ENCODE measurements at regions not wholly inside any gene's neighbourhood (a gene's known extent, or its start where the extent isn't known, plus 50 kb on each side); places are given as distances from the start of the nearest gene placed in this dataset.
"Not testable (repeated sequence)": the region's sequence is repeated elsewhere in the genome, so short reads cannot be mapped to it uniquely, and the experiment has no call there.

DNA sequence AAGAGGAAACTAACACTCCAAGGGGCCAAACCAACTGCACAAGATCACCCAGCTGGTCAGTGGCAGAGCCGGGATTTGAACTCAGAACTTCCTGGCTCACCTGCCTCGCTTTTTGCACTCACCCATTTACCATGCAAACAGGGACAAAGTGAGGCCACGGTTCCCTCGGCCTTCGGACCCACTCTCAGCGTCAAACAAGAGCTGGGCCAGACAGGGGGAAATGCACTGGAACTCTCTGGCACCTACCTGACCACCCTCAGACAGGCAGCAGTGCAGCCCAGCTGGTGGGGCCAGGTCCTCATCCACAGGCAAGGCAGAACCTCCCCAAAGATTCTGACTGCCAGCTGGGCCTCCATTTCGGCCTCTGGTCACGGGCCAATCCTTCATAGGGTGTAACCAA, 93.7 kb upstream of the SRSF6 start:
- no peak for DNase-seq (ENCODE audit: low read depth)

DNA sequence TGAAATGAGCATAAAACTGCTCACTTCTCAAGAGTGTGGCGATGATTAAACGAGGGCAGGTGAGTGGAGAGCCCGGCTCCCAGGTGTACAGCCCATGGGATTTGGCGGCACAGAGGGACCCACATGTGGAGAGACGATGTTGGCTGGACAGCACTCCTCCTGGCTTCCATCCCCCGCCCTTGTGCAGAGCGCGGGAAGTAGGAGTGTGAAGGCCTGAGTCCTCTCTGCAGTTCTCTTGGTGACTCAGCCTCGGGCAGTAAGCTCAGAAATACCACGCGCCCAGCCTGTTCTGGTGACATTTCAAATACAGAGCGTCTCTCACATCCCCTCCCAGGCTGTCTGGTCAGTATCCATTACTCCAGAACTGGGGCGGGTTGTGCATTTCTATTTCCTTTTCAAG, 94.2 kb upstream of the SRSF6 start:
- no peak for DNase-seq (ENCODE audit: low read depth)

- no peak for DNase-seq (ENCODE audit: low read depth)
These were observed 96.2 kb upstream of the SRSF6 start for GRCh38 chr20:43361526-43361925.

GRCh38 chr20:43360016-43360415, 97.7 kb upstream of the SRSF6 start:
- DNase-seq (ENCODE audit: low read depth): no peak

DNA sequence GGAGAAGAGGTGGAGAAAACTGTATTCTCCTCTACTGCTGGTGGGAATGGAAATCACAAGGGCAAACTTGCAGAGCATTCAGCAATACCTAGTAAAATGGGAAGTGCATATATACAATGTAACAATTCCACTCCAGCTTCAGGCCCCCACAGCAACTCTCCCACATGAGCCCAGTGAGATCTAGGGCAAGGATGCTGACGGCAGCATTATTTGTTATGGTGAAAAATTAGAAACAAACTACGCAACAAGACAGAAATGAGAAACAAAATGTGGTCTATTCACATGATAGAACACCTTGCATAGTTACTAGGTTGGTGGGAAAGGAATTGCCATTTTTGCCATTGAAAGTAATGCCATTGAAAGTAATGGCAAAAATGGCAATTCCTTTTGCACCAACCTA, 98.9 kb upstream of the SRSF6 start:
- no peak for DNase-seq (ENCODE audit: low read depth)

DNA sequence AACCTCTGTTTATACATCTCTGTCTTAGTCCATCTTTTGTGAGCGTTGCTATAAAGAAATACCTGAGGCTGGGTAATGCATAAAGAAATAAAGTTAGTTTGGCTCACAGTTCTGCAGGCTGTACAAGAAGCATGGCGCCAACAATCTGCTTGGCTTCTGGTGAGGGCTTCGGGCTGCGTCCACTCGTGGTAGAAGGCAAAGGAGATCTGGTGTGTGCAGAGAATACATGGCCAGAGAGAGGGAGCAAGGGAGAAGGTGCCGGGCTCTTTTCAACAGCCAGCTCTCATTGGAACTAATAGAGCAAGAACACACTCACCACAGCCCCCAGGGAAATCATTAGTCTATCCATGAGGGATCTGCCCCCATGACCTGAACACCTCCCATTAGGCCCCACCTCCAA, 100.3 kb upstream of the SRSF6 start:
- DNase-seq (ENCODE audit: low read depth): no peak

GRCh38 chr20:43355610-43356009, 102.1 kb upstream of the SRSF6 start:
- no peak for DNase-seq (ENCODE audit: low read depth)

GRCh38 chr20:43352996-43353395, 104.7 kb upstream of the SRSF6 start:
- DNase-seq (ENCODE audit: low read depth): no peak

- not testable (repeated sequence) for DNase-seq (ENCODE audit: low read depth)
These were observed 107.0 kb upstream of the SRSF6 start for GRCh38 chr20:43350694-43351093.

- no peak for DNase-seq (ENCODE audit: low read depth)
These were observed 107.9 kb upstream of the SRSF6 start for GRCh38 chr20:43349841-43350240.

DNA sequence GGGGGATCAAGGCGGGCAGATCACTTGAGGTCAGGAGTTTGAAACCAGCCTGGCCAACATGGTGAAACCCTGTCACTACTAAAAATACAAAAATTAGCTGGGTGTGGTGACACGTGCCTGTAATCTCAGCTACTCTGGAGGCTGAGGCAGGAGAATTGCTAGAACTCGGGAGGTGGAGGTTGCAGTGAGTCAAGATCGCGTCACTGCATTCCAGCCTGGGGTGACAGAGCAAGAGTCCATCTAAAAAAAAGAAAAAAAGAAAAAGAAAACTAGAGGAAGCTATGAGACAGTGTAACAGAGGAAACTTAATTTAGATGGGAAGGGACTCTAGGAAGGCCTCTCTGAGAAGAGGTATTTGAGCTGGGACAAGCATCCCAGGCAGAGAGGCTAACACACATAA, 109.9 kb upstream of the SRSF6 start:
- not testable (repeated sequence) for DNase-seq (ENCODE audit: low read depth)

- DNase-seq (ENCODE audit: low read depth): no peak
These were observed 112.0 kb upstream of the SRSF6 start for GRCh38 chr20:43345676-43346075.

DNA sequence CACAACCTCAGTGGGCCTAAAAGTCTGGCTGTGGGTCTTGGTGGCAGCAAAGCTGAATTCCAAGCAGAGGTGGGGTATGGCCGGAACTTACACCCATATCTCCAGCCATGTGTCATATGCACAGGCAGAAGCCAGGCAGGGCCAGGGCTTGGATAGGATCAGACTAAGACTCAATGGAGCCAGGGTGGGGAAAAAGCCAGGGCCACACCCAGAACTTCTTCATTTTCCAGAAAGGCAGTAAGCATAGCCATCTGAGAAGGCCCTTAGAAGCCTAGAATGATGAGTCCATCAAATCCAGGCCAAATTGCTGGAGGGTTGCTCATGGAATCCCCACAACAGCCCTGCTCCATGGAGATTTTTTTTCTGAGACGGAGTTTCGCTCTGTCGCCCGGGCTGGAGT, 116.2 kb upstream of the SRSF6 start:
- DNase-seq (ENCODE audit: low read depth): no peak

DNA sequence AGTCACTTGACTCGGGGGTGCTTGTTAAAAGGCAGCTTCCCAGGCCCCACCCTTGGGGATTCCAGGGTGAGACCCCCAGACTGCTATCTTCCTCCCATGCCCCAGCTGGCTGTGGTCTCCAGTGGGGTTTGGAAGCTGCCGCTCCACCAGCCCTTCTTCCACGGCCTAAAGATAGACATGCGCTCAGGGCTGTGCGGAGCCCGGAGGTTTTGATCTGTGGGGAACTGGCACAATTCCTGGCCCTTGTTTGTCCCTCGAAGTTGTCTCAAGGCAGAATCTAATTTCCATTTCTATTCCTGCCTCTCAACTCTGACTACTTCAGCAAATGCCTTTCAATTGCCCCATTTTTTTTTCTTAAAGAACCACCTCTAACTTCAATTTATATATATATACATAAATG, 120.7 kb upstream of the SRSF6 start:
- no peak for DNase-seq (ENCODE audit: low read depth)

GRCh38 chr20:43334080-43334479, 123.6 kb upstream of the SRSF6 start:
- DNase-seq (ENCODE audit: low read depth): no peak

- no peak for DNase-seq (ENCODE audit: low read depth)
These were observed 125.8 kb upstream of the SRSF6 start for GRCh38 chr20:43331906-43332305.

GRCh38 chr20:43328697-43329096, 129.0 kb upstream of the SRSF6 start:
- DNase-seq (ENCODE audit: low read depth): no peak

GRCh38 chr20:43327234-43327633, 130.5 kb upstream of the SRSF6 start:
- not testable (repeated sequence) for DNase-seq (ENCODE audit: low read depth)

GRCh38 chr20:43325926-43326325, 131.8 kb upstream of the SRSF6 start:
- no peak for DNase-seq (ENCODE audit: low read depth)

DNA sequence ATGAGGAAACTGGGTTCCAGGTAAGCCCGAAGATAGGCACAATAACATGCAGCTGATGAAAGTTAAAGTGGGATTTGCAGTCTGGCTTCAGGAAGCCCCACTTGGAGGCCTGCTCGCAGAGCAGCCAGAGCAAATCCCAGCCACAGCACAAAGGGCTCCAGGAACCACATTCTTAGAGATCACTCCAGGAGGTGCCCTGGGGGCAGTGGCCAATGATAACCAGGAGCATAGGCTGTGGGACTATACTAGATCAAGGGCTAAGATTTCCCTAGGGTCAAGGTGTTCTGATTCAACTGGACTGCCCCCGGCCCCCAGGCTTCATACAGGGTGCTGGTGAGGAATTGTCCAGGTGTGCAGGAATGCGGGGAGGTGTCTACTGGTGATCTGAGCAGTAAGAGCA, 133.9 kb upstream of the PTPRT start:
- no peak for DNase-seq (ENCODE audit: low read depth)

DNA sequence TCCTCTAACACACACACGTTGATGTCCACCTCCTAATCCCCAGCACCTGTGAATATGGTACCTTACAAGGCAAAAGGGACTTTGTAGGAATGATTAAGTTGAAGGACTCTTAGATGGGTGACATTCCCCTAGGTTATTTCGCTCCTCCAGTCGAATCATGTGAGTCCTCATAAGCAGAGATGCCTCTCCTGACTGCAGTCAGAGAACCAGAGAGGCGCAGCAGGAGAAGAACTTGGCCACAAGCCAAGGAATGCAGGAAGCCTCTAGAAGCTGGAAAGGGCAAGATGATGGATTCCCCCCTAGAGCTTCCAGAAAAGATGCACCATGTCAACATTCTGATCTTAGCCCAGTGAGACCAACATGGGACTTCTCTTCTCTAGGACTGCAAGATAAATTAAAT, 133.1 kb upstream of the PTPRT start:
- DNase-seq (ENCODE audit: low read depth): no peak

- DNase-seq (ENCODE audit: low read depth): no peak
These were observed 130.8 kb upstream of the PTPRT start for GRCh38 chr20:43320536-43320935.

- DNase-seq (ENCODE audit: low read depth): no peak
These were observed 129.1 kb upstream of the PTPRT start for GRCh38 chr20:43318755-43319297.

GRCh38 chr20:43316271-43316670, 126.6 kb upstream of the PTPRT start:
- DNase-seq (ENCODE audit: low read depth): no peak

- no peak for DNase-seq (ENCODE audit: low read depth)
These were observed 119.6 kb upstream of the PTPRT start for GRCh38 chr20:43309266-43309665.

All from GM04503 (cell line).